GM19463 (cell line): ENCODE measurements at regions not wholly inside any gene's neighbourhood (a gene's known extent, or its start where the extent isn't known, plus 50 kb on each side); places are given as distances from the start of the nearest gene placed in this dataset.

ENCODE experiments used
- ATAC-seq: cut with Tn5 transposase; IDR thresholded peaks from one replicate; pipeline ENCODE4 v1.9.1; 2021; ENCODE audit warnings: mild to moderate bottlenecking, moderate library complexity; ENCODE audit not compliant: unreplicated experiment

- no peak for ATAC-seq
These were observed 187.0 kb upstream of the RBPJ start for GRCh38 chr4:26133840-26134239.

GRCh38 chr4:26135331-26135730 lies 185.5 kb upstream of the RBPJ start:
- no peak for ATAC-seq

GRCh38 chr4:26136615-26137014 lies 184.2 kb upstream of the RBPJ start:
- no peak for ATAC-seq

- no peak for ATAC-seq
These were observed 183.5 kb upstream of the RBPJ start for GRCh38 chr4:26137288-26137687.

- no peak for ATAC-seq
These were observed 181.4 kb upstream of the RBPJ start for GRCh38 chr4:26139310-26139924.

- no peak for ATAC-seq
These were observed 180.5 kb upstream of the RBPJ start for GRCh38 chr4:26140150-26140898.

GRCh38 chr4:26141051-26141721 lies 179.6 kb upstream of the RBPJ start:
- ATAC-seq: no peak

GRCh38 chr4:26141911-26142638 lies 178.7 kb upstream of the RBPJ start:
- peak; percentile 59 for ATAC-seq

DNA sequence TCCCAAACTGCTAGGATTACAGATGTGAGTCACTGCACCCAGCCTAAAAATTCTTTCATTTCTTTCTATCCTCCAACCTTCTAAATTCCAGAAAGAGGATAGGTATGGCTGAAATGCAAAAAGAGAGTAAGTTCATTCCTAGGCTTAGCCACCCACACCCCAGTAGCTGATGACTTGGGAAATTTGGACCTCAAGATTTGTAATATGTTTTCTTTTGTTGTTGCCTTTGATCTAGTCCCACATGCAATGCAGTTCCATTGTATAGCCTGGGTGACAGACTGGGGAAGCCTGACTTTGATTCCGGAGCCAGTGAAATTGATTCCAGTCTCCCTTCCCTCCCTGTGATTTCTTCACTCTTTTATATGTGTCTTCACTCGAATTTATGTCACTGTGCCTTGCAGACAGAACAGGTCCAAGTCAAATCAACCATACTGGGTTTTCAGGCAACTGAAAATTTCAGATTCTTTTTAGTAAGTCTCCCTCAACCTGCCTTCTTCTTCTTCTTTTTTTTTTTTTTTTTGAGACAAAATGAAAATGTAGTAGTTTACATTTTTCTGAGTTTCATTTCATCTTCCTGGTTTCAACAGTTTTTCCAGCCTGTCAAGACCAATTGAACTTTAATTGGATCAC lies 176.2 kb upstream of the RBPJ start:
- no peak for ATAC-seq

DNA sequence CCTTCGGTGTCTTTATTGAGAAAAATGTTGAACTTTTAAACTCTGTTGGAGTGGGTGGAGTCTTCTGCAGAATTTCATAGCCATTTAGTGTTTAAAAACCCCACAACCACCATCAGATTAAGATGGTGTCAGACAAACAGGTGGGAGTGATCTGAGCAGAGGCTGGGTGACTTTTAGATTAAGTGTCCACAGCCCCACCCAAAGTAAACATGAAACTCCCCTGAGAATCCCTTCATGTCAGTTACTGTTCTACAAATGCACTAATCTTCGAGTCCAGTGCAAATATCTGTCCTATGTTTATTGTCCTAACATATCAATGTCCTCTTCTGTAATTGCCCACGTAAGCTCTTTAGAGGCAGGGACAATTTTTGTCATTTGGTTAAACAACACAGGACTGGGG lies 175.6 kb upstream of the RBPJ start:
- ATAC-seq: no peak

- no peak for ATAC-seq
These were observed 171.9 kb upstream of the RBPJ start for GRCh38 chr4:26148927-26149326.

DNA sequence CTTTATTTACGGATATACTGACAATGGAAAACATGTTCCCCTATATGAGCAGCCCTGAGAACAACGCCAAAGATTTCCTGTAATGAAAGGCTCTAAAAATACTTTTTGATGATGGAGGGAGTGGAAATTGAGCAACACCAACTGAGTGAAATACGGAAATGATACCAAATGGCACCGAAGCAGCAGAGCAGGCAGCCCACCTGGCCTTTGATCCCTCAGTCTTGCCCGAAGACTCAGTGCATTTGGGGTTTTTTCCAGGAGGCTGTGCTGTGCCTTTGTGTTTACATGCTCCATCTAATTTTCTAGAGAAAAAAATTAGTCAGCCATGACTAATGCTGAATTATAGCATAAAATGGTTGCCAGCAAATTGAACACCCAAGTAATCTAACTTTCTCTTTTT lies 169.9 kb upstream of the RBPJ start:
- no peak for ATAC-seq

DNA sequence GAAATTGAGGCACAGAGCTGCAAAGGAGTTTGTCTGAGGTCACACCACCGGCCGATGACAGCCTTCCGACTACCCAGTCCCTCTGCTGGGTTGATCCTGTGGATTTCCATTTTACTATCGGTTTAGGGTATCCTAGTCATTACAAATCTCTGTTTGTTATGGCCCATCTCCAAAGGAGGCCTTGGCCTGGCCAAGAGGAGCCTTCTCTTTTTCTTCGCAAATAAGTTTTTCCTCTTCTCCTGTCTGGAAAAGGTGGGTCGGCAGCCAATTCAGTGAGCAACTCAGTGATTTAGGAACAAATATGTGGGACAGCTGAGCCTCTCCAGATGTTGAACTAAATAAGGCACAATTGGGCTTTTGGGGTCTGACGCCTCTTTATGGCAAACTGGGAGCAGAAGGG lies 169.2 kb upstream of the RBPJ start:
- no peak for ATAC-seq

DNA sequence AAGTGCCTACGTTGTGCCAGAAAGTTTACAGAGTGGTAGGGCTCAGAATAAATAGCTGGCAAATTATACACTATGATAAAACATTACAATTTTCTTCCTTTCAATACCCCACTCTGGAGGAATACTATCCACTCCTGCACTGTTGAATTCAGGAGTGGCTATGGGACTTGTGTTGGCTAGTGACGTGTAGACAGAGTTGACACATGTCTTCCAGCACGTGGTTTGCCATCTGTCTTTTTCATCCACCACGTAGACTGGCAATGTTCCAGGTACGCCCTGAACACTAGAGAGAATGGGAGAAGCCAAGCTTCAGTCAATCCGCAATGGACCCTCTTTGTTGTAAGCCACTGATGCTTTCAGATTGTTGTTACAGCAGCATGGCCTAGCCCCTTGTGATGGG lies 168.8 kb upstream of the RBPJ start:
- ATAC-seq: no peak

GRCh38 chr4:26157541-26157940 lies 163.3 kb upstream of the RBPJ start:
- ATAC-seq: no peak

GRCh38 chr4:26160591-26160990 lies 160.2 kb upstream of the RBPJ start:
- no peak for ATAC-seq

GRCh38 chr4:26161030-26161824 lies 159.6 kb upstream of the RBPJ start:
- ATAC-seq: no peak

DNA sequence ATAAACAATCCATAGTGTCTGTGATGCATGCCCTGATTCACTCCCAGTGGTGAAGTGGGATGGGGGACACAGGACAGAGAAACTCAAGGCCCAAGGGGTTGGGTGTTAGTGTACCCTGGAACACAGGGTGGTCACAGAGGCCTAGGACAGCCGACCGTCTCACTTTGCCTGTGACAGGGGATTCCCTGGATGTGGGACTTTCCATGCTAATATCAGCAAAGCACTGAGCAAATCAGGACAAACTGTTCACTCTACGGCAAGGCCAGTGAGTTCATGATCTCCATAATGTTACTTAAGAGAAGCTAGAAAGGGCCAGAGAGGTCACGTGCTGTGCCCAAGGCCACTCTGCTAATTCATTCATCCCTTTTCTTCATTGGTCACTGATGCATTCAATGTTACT lies 158.7 kb upstream of the RBPJ start:
- peak; percentile 67 for ATAC-seq

GRCh38 chr4:26163425-26164362 lies 157.1 kb upstream of the RBPJ start:
- ATAC-seq: no peak
